ENCODE measurements at regions not wholly inside any gene's neighbourhood (a gene's known extent, or its start where the extent isn't known, plus 50 kb on each side); places are given as distances from the start of the nearest gene placed in this dataset.

- FAIRE-seq = no peak
Observed at GRCh38 chr12:127539226-127539858, 727.6 kb upstream of the TMEM132C start.

GRCh38 chr12:127542391-127542790 lies 724.6 kb upstream of the TMEM132C start:
- no peak for FAIRE-seq

DNA sequence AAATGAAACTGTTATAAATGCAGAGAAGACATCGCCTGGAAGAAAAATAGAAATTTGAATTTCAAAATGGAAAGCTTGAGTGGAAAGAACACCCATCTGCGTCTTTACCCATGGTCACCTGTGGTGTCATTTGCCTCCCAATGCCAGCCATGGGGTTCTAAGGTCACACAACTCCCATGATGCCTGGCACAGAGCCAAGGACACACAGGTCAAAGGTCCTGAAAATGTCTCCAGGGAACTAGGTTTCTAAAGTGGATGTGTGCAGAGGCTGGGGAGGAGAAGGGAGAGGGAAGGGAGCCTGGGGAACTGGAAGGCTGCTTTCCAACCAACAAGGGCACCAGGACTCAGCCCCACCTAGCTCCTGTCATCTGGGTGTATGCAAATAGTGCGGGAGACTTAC lies 724.0 kb upstream of the TMEM132C start:
- no peak for FAIRE-seq

- no peak for FAIRE-seq
Observed at GRCh38 chr12:127546721-127547505, 720.1 kb upstream of the TMEM132C start.

DNA sequence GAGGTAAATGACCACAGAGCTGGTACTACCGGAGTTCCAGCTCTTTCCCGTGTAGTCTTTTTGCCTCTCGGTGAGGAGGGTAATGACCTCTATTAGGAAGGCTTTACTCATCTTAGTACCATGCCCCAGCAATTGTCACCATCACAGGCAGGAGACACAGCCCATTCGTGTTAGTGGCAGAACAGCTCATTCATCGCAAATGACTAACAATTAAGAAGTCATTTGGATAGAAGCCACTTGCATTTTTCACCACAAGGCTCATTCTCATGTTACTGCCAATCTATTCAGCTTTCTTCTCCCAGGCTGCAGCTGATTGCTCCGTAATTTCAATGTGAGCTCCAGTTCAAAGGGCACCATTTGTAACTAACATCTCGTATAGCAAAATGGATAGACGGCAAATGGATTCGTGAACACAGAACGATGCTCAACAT lies 718.8 kb upstream of the TMEM132C start:
- FAIRE-seq = no peak

- no peak for FAIRE-seq
Observed at GRCh38 chr12:127550271-127550670, 716.7 kb upstream of the TMEM132C start.

DNA sequence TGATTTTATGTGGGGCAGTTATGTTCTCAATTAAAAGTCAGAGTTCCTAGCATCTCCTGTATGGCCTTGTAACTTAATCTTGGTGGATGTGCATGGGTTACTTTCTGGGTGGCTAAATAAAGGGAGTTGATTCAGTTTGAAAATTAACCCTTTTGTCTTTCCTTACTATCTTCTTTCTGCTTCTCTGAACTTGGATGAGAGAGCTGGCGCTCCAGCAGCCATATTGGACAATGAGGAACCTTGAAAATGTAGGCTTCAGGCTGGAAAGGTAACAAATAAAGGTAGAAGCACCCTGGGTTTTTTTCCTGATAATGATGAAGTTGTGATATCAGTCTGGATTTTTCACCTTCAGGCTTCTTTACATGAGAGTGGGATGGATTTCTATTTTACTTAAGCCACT lies 714.1 kb upstream of the TMEM132C start:
- FAIRE-seq = no peak

DNA sequence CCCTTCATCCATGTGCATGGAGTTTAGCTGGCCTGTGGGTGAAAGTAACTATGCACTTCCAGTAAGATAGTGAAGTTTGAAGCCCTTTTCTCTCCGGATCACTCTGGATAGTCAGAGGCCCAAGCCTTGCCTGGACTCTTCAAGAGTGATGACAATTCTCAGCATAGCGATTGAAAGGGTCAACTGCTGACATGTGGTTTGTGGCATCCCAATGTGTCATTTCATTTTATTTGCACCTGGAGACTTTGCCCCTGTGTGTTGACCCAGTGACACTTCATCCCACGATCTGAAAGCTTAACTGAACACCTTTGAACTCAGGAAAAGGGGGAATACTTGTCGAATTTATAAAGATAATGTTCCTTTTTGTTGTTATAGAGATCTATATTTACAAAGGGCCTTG lies 711.9 kb upstream of the TMEM132C start:
- FAIRE-seq = no peak

- FAIRE-seq = no peak
Observed at GRCh38 chr12:127556231-127556886, 710.6 kb upstream of the TMEM132C start.

- FAIRE-seq = no peak
Observed at GRCh38 chr12:127558361-127558760, 708.6 kb upstream of the TMEM132C start.

DNA sequence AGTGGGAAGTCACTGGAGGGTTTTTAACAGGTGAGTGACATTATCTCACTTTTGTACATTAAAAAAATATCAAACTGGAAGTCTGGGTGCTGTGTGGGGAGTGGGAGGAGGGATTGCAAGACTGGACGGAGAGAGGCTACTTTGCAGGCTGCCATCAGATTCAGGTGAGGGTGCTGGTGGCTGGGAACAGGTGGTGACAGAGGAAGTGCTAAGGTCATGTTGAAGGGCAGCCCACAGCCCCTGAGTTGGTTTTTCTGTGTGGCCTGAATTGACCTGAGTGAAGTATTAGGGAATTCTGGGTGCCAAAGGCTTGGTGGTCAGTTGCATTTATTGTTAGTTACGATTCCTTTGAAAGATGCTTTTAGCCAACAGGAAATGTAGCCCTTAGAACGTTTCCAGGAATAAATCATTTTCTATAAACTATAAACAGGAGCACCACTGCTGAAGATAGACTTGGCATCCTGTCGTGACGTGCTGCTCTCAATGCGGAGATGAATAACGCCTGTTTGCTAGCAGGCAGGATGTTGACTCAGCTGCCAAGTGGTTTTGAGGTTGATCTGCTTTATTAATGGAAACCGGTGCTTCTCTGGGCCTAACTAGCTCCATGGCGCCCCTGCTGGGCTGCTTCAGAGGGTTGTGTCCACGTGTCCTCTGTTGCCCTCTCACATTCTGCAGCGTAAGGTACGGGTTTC lies 707.5 kb upstream of the TMEM132C start:
- no peak for FAIRE-seq

DNA sequence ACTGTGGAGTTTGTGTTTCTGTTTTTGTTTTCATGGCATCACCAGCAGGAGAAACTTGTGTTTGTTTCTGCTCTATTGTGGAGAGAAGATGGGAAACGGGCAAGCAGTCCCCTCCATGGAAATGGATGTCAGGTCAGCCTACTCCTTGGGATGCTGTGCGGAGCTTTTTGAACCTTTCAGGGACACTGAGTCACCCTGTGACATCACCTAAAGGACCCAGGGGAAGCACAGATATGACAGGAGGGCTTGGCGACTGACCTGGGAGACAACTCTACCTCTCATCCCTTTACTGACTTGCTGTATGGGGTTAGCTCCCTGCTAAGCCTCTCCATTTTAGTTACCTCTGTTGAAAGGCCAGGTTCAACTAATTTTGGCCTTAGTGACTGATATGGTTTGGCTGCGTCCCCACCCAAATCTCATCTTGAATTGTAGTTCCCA lies 706.9 kb upstream of the TMEM132C start:
- no peak for FAIRE-seq

DNA sequence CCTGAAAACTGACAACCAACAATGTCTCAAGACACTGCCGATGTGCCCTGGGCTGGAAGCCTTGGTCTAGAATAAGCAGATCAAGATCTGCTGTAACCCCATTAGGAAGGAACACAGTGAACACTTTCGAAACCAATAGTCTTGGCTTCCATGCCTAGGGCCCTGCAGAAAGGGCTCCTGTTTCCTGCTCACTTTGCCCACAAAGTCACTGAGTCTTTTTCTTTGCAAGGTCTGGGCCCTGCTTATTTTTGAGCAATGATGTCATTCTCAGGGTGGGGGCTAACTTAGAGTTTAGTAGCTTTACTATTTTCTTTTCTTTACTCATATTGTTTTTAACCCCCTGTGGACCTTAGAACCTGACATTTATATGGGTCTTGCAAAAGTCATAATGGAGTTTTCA lies 704.2 kb upstream of the TMEM132C start:
- FAIRE-seq = no peak

DNA sequence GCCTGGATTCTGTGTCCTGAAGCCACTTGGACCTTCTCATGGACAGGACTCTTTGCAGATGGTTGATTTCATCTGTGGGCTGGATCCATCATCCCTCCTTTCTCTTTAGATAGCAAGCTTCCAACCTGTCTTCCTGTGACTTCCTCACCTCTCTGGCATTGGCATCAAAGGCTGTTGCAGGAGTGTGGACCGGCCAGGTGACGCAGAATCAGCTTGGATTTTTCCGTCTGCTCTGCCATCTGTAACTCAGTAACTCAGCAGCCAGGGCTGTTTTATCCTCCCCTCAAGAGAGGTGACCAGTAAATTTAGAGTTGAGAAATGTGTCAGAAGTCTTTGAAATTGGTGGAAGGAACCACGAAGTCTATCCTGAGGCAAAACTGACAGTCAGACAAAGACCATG lies 701.7 kb upstream of the TMEM132C start:
- FAIRE-seq = no peak

GRCh38 chr12:127567531-127567930 lies 699.4 kb upstream of the TMEM132C start:
- FAIRE-seq = no peak

GRCh38 chr12:127570387-127570786 lies 696.6 kb upstream of the TMEM132C start:
- FAIRE-seq = no peak

- FAIRE-seq = no peak
Observed at GRCh38 chr12:127570793-127571360, 696.1 kb upstream of the TMEM132C start.

- FAIRE-seq = no peak
Observed at GRCh38 chr12:127571578-127571977, 695.4 kb upstream of the TMEM132C start.

DNA sequence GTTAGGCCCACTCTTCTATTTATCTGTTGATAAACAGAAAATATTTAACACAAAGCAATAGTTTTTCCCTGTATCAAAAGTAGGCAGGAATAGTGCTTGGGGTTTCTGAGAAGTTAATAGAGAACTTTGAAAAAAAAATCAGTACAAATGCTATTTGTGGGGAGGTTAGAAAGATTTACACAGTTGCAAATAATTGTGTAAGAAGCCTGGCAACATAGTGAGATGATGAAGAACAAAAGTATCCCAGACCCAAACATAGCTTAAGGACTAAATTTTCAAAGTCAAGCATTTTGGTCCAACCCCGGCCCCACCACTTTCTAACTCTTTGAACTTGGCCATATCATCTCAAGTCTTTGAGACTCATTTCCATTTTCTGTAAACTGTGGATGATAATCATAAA lies 687.5 kb upstream of the TMEM132C start:
- FAIRE-seq = no peak

DNA sequence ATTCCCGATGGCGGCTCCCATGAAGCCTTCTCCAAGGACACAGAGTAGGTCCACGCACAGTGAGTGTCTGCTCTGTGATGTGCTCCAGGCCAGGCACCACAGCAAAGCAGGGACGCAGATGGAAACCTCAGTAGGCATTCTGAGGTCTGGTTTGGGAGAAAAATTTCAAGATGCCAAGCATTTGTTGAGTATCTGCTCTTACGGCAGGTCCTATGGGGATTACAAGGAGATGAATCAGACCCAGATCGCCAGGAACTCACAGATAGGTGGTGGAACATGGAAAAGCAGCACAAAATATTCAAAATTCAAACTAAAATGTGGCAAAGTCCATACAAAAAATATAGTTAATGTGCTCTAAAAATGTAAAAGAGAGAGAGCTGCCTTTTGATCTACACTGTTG lies 684.9 kb upstream of the TMEM132C start:
- no peak for FAIRE-seq

DNA sequence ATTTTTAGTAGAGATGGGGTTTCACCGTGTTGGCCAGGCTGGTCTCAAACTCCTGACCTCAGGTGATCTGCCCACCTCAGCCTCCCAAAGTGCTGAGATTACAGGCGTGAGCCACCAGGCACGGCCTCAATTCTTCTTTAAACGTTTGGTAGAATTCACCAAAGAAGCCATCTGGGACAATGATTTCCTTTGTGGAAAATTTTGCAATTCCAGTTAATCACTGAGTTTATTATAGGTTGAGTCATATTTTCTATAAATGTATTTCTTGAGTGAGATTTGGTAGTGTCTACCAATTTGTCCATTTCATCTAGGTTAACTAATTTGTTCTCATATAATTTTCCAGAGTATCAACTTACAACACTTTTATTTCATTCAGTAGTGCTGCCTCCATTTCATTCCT lies 683.9 kb upstream of the TMEM132C start:
- FAIRE-seq = no peak

GRCh38 chr12:127588249-127588648 lies 678.7 kb upstream of the TMEM132C start:
- FAIRE-seq = no peak

DNA sequence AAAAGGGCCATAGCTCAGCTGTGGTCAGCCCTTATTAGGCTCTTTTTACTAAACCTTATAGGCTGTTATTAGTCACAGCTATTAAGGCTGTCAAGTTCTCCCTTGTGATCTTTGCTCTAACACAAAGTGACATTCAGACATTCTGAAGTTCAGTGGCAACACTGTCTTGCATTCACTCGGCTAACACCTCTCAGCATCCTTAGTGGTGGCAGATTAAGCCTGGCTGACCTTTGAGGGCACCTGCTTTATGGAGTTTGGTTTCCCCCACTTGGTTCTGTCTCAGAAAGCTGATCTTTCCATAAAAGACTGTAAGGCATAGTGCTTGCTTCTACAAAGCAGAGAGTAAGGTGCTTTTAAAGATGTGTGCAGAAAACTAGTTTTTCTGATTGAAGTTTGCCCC lies 677.4 kb upstream of the TMEM132C start:
- no peak for FAIRE-seq
